ENCODE measurements at regions not wholly inside any gene's neighbourhood (a gene's known extent, or its start where the extent isn't known, plus 50 kb on each side); places are given as distances from the start of the nearest gene placed in this dataset.
"Not testable (repeated sequence)": the region's sequence is repeated elsewhere in the genome, so short reads cannot be mapped to it uniquely, and the experiment has no call there.

DNA sequence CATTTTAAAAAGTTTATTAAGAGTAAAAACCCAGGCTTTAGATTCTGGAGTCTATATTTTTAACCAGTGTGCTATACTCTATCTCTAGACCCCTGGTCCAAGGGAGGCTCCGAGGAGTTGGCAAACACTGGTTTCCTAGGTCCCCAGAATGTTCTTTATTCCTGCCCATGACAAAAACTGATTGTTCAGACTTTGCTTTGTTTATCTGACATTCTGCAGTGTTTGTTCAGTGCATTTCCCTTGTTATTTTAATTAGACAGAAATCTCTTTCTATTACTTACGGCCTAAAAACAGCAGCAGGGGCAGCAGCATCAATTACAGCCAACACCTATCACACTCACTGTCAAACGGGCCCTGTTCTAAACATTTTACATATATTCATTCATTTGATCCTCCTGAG is 2011.6 kb upstream of the WWC1 start:
- Histone ChIP-seq H3K27me3 (ENCODE audit: control insufficient read depth, insufficient read depth, low read length) (no peaks in the 10 kb centered on the region), H3K4me3 (ENCODE audit: low read depth, low read length) (no peak overlapping the region), H3K36me3 (ENCODE audit: control insufficient read depth, insufficient read depth, low read length) (no peaks in the 10 kb centered on the region)
- no peak for DNase-seq (ENCODE audit: low read depth)
- TF ChIP-seq, protein P1, sequence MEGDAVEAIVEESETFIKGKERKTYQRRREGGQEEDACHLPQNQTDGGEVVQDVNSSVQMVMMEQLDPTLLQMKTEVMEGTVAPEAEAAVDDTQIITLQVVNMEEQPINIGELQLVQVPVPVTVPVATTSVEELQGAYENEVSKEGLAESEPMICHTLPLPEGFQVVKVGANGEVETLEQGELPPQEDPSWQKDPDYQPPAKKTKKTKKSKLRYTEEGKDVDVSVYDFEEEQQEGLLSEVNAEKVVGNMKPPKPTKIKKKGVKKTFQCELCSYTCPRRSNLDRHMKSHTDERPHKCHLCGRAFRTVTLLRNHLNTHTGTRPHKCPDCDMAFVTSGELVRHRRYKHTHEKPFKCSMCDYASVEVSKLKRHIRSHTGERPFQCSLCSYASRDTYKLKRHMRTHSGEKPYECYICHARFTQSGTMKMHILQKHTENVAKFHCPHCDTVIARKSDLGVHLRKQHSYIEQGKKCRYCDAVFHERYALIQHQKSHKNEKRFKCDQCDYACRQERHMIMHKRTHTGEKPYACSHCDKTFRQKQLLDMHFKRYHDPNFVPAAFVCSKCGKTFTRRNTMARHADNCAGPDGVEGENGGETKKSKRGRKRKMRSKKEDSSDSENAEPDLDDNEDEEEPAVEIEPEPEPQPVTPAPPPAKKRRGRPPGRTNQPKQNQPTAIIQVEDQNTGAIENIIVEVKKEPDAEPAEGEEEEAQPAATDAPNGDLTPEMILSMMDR (IDR thresholded peaks at IDR 0.05; ENCODE audit: insufficient read depth, low read length, poor library complexity, severe bottlenecking): no peak

DNA sequence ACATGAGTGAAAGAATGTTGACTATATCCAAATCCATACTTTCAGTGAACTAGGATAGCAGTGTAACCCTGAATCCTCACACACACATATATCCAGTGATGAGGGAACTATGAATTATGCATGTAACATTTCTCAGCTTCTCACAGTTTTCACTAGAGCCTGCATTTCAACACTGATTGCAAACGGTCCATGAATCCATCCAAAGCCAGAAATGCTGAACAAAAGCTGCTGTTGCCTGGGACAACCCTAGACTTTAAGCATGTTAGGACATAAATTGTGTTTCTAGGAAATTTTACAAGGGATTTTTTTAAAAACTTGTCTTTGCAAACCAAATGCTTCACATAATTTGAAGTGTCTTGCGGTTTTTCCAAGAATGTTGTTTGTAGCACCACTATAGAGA is 2010.0 kb upstream of the WWC1 start:
- TF ChIP-seq, protein P1 (IDR thresholded peaks at IDR 0.05; ENCODE audit: insufficient read depth, low read length, poor library complexity, severe bottlenecking): no peak

DNA sequence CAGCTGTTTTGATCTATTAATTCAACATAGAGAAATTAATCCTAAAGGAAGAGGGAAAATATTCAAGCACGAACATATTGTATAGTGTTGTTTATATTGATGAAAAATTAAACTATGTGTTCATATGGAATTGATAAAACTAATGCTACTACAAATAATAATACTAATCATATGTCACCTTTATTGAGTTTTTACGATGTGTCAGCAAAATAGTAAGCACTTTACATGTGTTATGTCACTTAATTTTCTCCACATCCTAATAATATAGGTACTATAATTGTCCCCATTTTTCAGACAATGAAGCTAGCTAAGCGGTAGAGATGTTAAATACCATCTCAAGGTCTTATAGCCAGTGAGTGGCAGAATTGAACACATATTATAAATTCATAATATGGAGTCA is 2008.5 kb upstream of the WWC1 start:
- TF ChIP-seq, protein P1 (IDR thresholded peaks at IDR 0.05; ENCODE audit: insufficient read depth, low read length, poor library complexity, severe bottlenecking): no peak
- Histone ChIP-seq H3K36me3 (ENCODE audit: control insufficient read depth, insufficient read depth, low read length) (no peaks in the 10 kb centered on the region), H3K27me3 (ENCODE audit: control insufficient read depth, insufficient read depth, low read length) (no peaks in the 10 kb centered on the region), H3K4me3 (ENCODE audit: low read depth, low read length) (no peak overlapping the region)
- DNase-seq (ENCODE audit: low read depth): no peak

More for the DNA sequence above, 2010.0 kb upstream of the WWC1 start:
- Histone ChIP-seq H3K4me3 (ENCODE audit: low read depth, low read length) (no peak overlapping the region), H3K36me3 (ENCODE audit: control insufficient read depth, insufficient read depth, low read length) (no peaks in the 10 kb centered on the region), H3K27me3 (ENCODE audit: control insufficient read depth, insufficient read depth, low read length) (no peaks in the 10 kb centered on the region)
- DNase-seq (ENCODE audit: low read depth): no peak

DNA sequence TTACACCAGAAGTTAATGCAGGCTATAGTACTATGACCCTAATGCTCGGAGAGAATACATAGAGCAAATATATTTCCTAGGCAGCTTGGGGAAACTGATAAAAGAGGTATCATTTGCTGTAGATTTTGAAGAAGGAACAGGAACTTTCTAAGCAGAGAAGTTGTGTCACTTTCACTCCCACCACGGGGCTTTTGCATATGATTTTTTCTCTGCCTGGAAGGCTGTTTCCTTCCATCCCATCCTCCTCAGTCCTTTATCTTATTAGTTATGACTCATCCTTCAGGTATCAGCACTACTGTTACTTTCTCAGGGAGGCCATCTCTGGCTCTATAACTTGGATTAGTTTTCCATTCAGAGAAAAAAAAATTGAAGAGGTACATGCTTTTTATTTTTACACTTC is 2006.1 kb upstream of the WWC1 start:
- no peaks in the 10 kb centered on the region for H3K27me3 ChIP-seq (ENCODE audit: control insufficient read depth, insufficient read depth, low read length)
- H3K36me3 ChIP-seq (ENCODE audit: control insufficient read depth, insufficient read depth, low read length): no peaks in the 10 kb centered on the region
- no peak for DNase-seq (ENCODE audit: low read depth)
- no peak overlapping the region for H3K4me3 ChIP-seq (ENCODE audit: low read depth, low read length)
- TF ChIP-seq, protein P1 (IDR thresholded peaks at IDR 0.05; ENCODE audit: insufficient read depth, low read length, poor library complexity, severe bottlenecking): no peak

DNA sequence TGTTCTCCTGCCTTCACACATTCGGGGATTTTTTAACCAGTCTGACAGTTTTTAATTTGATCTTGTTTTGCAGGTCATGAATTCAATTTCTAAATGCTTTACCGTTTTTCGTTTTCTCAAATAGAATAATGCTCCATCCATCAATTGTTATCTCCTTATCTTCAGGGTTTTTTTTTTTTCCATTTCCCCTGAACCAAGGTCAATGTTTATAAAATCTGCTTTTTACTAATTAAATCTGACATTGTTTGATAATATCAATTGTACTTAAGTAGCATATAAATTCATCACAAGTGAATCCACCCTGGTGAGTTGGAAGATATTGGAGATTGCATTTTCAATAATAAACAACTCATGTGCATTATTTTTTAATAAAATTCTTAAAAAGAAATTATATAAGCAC is 2004.6 kb upstream of the WWC1 start:
- DNase-seq (ENCODE audit: low read depth): no peak
- no peak overlapping the region for H3K4me3 ChIP-seq (ENCODE audit: low read depth, low read length)
- TF ChIP-seq, protein P1 (IDR thresholded peaks at IDR 0.05; ENCODE audit: insufficient read depth, low read length, poor library complexity, severe bottlenecking): no peak
- no peaks in the 10 kb centered on the region for H3K36me3 ChIP-seq (ENCODE audit: control insufficient read depth, insufficient read depth, low read length)
- no peaks in the 10 kb centered on the region for H3K27me3 ChIP-seq (ENCODE audit: control insufficient read depth, insufficient read depth, low read length)

DNA sequence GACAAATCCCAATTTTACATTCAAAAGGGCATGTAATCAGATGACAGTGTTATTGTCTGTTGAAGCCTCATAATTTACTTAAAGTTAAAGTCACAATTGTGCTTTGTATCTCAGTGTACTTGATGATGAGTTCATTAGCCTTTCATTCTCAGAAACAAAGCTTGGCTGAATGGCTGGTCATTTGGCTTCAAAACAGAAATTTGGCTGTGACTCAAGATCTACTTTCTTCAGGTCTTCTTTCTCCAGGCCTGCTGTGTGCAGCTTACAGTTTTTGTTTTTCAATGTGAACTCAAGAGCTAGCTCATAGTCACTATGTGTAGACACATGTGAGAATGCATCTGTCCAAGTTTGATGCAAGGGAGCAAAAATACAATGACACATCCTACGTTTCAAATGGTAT is 2003.6 kb upstream of the WWC1 start:
- TF ChIP-seq, protein P1 (IDR thresholded peaks at IDR 0.05; ENCODE audit: insufficient read depth, low read length, poor library complexity, severe bottlenecking): no peak
- Histone ChIP-seq H3K36me3 (ENCODE audit: control insufficient read depth, insufficient read depth, low read length) (no peaks in the 10 kb centered on the region), H3K27me3 (ENCODE audit: control insufficient read depth, insufficient read depth, low read length) (no peaks in the 10 kb centered on the region), H3K4me3 (ENCODE audit: low read depth, low read length) (no peak overlapping the region)
- DNase-seq (ENCODE audit: low read depth): no peak

DNA sequence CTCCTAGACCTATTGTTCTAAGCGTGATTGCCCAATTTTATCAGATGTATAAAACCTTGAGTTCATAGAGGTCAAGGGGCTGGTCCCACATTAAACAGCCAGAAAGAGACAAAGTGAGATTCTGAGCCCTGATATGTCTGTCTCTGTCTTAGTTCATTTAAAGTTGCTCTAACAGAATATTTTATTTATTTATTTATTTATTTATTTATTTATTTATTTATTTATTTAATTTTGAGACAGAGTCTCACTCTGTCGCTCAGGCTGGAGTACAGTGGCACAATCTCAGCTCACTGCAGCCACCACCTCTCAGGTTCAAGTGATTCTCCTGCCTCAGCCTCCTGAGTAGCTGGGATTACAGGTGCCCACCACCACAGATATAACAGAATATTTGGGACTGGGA is 1999.6 kb upstream of the WWC1 start:
- not testable (repeated sequence) for DNase-seq (ENCODE audit: low read depth)

More for the DNA sequence above, 1999.6 kb upstream of the WWC1 start:
- not testable (repeated sequence) for H3K27me3 ChIP-seq (ENCODE audit: control insufficient read depth, insufficient read depth, low read length); H3K36me3 ChIP-seq (ENCODE audit: control insufficient read depth, insufficient read depth, low read length); H3K4me3 ChIP-seq (ENCODE audit: low read depth, low read length)

Measured in kidney epithelial cell (primary cell).